OCI-LY7 (cell line): ENCODE measurements at regions not wholly inside any gene's neighbourhood (a gene's known extent, or its start where the extent isn't known, plus 50 kb on each side); places are given as distances from the start of the nearest gene placed in this dataset.

Experiments used
- BruUV-seq: library from RNA; stranded (reverse); fragments of 400-500 nt; replicated peaks from 2 replicates; lab custom pipeline; 2021; lab: Mats Ljungman, UMichigan
- CTCF ChIA-PET: fragments of 300-600 bp; sonication (Branson Sonifier 250); formaldehyde crosslinking; loops from one replicate; lab custom pipeline; 2022; ENCODE audit warnings: antibody characterized with exemption; ENCODE audit not compliant: unreplicated experiment; lab: Charles Lee
- POLR2A ChIA-PET: fragments of 300-600 bp; sonication (Branson Sonifier 250); formaldehyde crosslinking; loops from one replicate; lab custom pipeline; 2022; ENCODE audit warnings: antibody characterized with exemption; lab: Charles Lee
- DNase-seq: peaks from one replicate; pipeline ENCODE4 v3.0.0-alpha.2; 2015; ENCODE audit warnings: low spot score
- H2AFZ ChIP-seq: fragments of 200-600 bp; sonication (generic), shearing (Covaris generic); 2 replicates; pipeline ENCODE4 v1.6.1; 2014; ENCODE audit warnings: mild to moderate bottlenecking, antibody characterized with exemption, low read length, moderate library complexity
- H3K27ac ChIP-seq: fragments of 200-600 bp; sonication (generic); 2 replicates; pipeline ENCODE4 v1.5.1; 2014; ENCODE audit warnings: mixed run types, low read depth, mild to moderate bottlenecking, moderate library complexity, low read length, inconsistent platforms; ENCODE audit not compliant: poor library complexity, severe bottlenecking
- H3K36me3 ChIP-seq: fragments of 200-600 bp; sonication (generic); 2 replicates; pipeline ENCODE4 v1.6.1; 2014; ENCODE audit warnings: mild to moderate bottlenecking, antibody characterized with exemption, low read length, moderate library complexity, mixed read lengths; ENCODE audit not compliant: insufficient read depth
- H3K4me1 ChIP-seq: fragments of 200-600 bp; sonication (generic); 2 replicates; pipeline ENCODE4 v1.5.1; 2014; ENCODE audit warnings: mild to moderate bottlenecking, low read length; ENCODE audit not compliant: insufficient read depth, poor library complexity, severe bottlenecking
- H3K4me2 ChIP-seq: fragments of 200-600 bp; sonication (generic); 2 replicates; pipeline ENCODE4 v1.6.1; 2014; ENCODE audit warnings: mild to moderate bottlenecking, low read length
- H3K4me3 ChIP-seq: fragments of 200-600 bp; sonication (generic); 2 replicates; pipeline ENCODE4 v1.5.1; 2014; ENCODE audit warnings: mild to moderate bottlenecking, low read depth, low read length; ENCODE audit not compliant: poor library complexity, severe bottlenecking
- H3K79me2 ChIP-seq: fragments of 200-600 bp; sonication (generic); 2 replicates; pipeline ENCODE4 v1.6.1; 2016; ENCODE audit warnings: low read depth, mild to moderate bottlenecking, low read length, moderate library complexity, mixed read lengths; ENCODE audit not compliant: insufficient read depth
- H3K9me2 ChIP-seq: fragments of 200-600 bp; sonication (generic); 2 replicates; pipeline ENCODE4 v1.6.1; 2016; ENCODE audit warnings: mild to moderate bottlenecking, low read length, mixed read lengths; ENCODE audit not compliant: insufficient read depth
- H3K9me3 ChIP-seq: fragments of 200-600 bp; sonication (generic); 2 replicates; pipeline ENCODE4 v1.6.1; 2014; ENCODE audit warnings: mild to moderate bottlenecking, mixed run types, low read length, mixed read lengths
- H4K20me1 ChIP-seq: fragments of 200-600 bp; sonication (generic); 2 replicates; pipeline ENCODE4 v1.6.1; 2014; ENCODE audit warnings: mild to moderate bottlenecking, antibody characterized with exemption, low read length, moderate library complexity, mixed read lengths; ENCODE audit not compliant: insufficient read depth
- CTCF ChIP-seq: fragments of 200-600 bp; sonication (generic); conservative IDR thresholded peaks from 2 replicates; pipeline ENCODE4 v1.5.1; 2014; ENCODE audit warnings: mild to moderate bottlenecking, antibody characterized with exemption, low read length, moderate library complexity, mixed read lengths
- EZH2phosphoT487 ChIP-seq: fragments of 200-600 bp; sonication (generic); IDR thresholded peaks from 2 replicates; pipeline ENCODE4 v1.6.1; 2018; ENCODE audit warnings: low read depth, borderline replicate concordance, mild to moderate bottlenecking, mixed run types, antibody characterized with exemption, low read length, moderate library complexity, mixed read lengths
- intact Hi-C: fragments of 100-400 bp; cut with micrococcal nuclease; formaldehyde crosslinking; loops from one replicate; pipeline ENCODE4 v1.10.0; 2022; ENCODE audit not compliant: unreplicated experiment

GRCh38 chr4:14681330-14681729, 321.0 kb upstream of the CPEB2 start:
- H2AFZ ChIP-seq = no peak overlapping the region
- H3K27ac ChIP-seq = no peak overlapping the region
- CTCF ChIA-PET = no interaction called here
- no peak for DNase-seq
- H4K20me1 ChIP-seq = no peaks in the 10 kb centered on the region
- no TSS peak for BruUV-seq
- TF ChIP-seq EZH2phosphoT487 (no peak), CTCF (no peak)
- H3K4me1 ChIP-seq = no peaks in the 10 kb centered on the region
- no peak overlapping the region for H3K4me3 ChIP-seq
- POLR2A ChIA-PET = no interaction called here
- intact Hi-C loops = no loop called here
- H3K9me2 ChIP-seq = no peaks in the 10 kb centered on the region
- H3K36me3 ChIP-seq = no peaks in the 10 kb centered on the region
- H3K9me3 ChIP-seq = no peaks in the 10 kb centered on the region
- no peak overlapping the region for H3K4me2 ChIP-seq
- no peaks in the 10 kb centered on the region for H3K79me2 ChIP-seq

- TF ChIP-seq EZH2phosphoT487 (no peak), CTCF (no peak)
- BruUV-seq = no TSS peak
- POLR2A ChIA-PET = no interaction called here
Measured at GRCh38 chr4:14693728-14694127, 308.6 kb upstream of the CPEB2 start.

GRCh38 chr4:14695095-14695845, 307.0 kb upstream of the CPEB2 start:
- TF ChIP-seq EZH2phosphoT487 (no peak), CTCF (no peak)
- no peaks in the 10 kb centered on the region for H3K79me2 ChIP-seq
- H3K36me3 ChIP-seq = no peaks in the 10 kb centered on the region
- H3K9me2 ChIP-seq = no peaks in the 10 kb centered on the region
- ChIA-PET POLR2A (interaction anchor here (1.0 kb wide), 1 partner anchor 17 kb away, joined by 4 read pairs; no protein-coding TSS in a partner anchor), CTCF (no interaction called here)
- H3K4me3 ChIP-seq = no peak overlapping the region
- no peaks in the 10 kb centered on the region for H3K9me3 ChIP-seq
- no peak overlapping the region for H3K4me2 ChIP-seq
- no peak for DNase-seq
- intact Hi-C loops = no loop called here
- H3K4me1 ChIP-seq = no peaks in the 10 kb centered on the region
- no TSS peak for BruUV-seq
- no peak overlapping the region for H3K27ac ChIP-seq
- no peaks in the 10 kb centered on the region for H4K20me1 ChIP-seq
- H2AFZ ChIP-seq = no peak overlapping the region

More at GRCh38 chr4:14693728-14694127, 308.6 kb upstream of the CPEB2 start:
- Histone ChIP-seq H3K4me1 (no peaks in the 10 kb centered on the region), H3K9me2 (no peaks in the 10 kb centered on the region), H2AFZ (no peak overlapping the region), H3K4me3 (no peak overlapping the region), H3K27ac (no peak overlapping the region), H3K4me2 (no peak overlapping the region), H4K20me1 (no peaks in the 10 kb centered on the region), H3K79me2 (no peaks in the 10 kb centered on the region), H3K9me3 (no peaks in the 10 kb centered on the region), H3K36me3 (no peaks in the 10 kb centered on the region)
- CTCF ChIA-PET = no interaction called here
- DNase-seq = no peak
- intact Hi-C loops = no loop called here
